ENCODE measurements at regions not wholly inside any gene's neighbourhood (a gene's known extent, or its start where the extent isn't known, plus 50 kb on each side); places are given as distances from the start of the nearest gene placed in this dataset.
"Not testable (repeated sequence)": the region's sequence is repeated elsewhere in the genome, so short reads cannot be mapped to it uniquely, and the experiment has no call there.

GRCh38 chr11:133657054-133657453 is 124.8 kb upstream of the OPCML start:
- Mint-ChIP-seq H3K9me3 (peaks cover 13% of the 10 kb centered on the region), H3K4me1 (no peaks in the 10 kb centered on the region), H3K36me3 (ENCODE audit: low read depth) (no peaks in the 10 kb centered on the region), H3K27me3 (no peaks in the 10 kb centered on the region), H3K4me3 (no peak overlapping the region), H3K27ac (no peak overlapping the region)
- no peak for DNase-seq
- no peak for ATAC-seq

GRCh38 chr11:133656082-133656635 is 123.9 kb upstream of the OPCML start:
- H3K27me3 Mint-ChIP-seq = no peaks in the 10 kb centered on the region
- DNase-seq = no peak
- peaks cover 13% of the 10 kb centered on the region for H3K9me3 Mint-ChIP-seq
- H3K4me3 Mint-ChIP-seq = no peak overlapping the region
- no peak for ATAC-seq
- H3K4me1 Mint-ChIP-seq = no peaks in the 10 kb centered on the region
- no peak overlapping the region for H3K27ac Mint-ChIP-seq
- no peaks in the 10 kb centered on the region for H3K36me3 Mint-ChIP-seq (ENCODE audit: low read depth)

- peaks cover 11% of the 10 kb centered on the region for H3K9me3 Mint-ChIP-seq
- H3K4me1 Mint-ChIP-seq = no peaks in the 10 kb centered on the region
- DNase-seq = no peak
- H3K36me3 Mint-ChIP-seq (ENCODE audit: low read depth) = no peaks in the 10 kb centered on the region
- H3K27me3 Mint-ChIP-seq = no peaks in the 10 kb centered on the region
- H3K4me3 Mint-ChIP-seq = no peak overlapping the region
- H3K27ac Mint-ChIP-seq = no peak overlapping the region
- ATAC-seq = no peak
Observed at GRCh38 chr11:133654630-133655212, 122.4 kb upstream of the OPCML start.

- H3K4me1 Mint-ChIP-seq = no peaks in the 10 kb centered on the region
- no peak for ATAC-seq
- H3K27ac Mint-ChIP-seq = no peak overlapping the region
- peaks cover 9% of the 10 kb centered on the region for H3K9me3 Mint-ChIP-seq
- no peak overlapping the region for H3K4me3 Mint-ChIP-seq
- H3K27me3 Mint-ChIP-seq = no peaks in the 10 kb centered on the region
- no peaks in the 10 kb centered on the region for H3K36me3 Mint-ChIP-seq (ENCODE audit: low read depth)
- no peak for DNase-seq
Observed at GRCh38 chr11:133653336-133653735, 121.0 kb upstream of the OPCML start.

GRCh38 chr11:133650082-133650481 is 117.8 kb upstream of the OPCML start:
- H3K4me1 Mint-ChIP-seq = no peaks in the 10 kb centered on the region
- no peak overlapping the region for H3K27ac Mint-ChIP-seq
- no peak for DNase-seq
- no peaks in the 10 kb centered on the region for H3K36me3 Mint-ChIP-seq (ENCODE audit: low read depth)
- no peak overlapping the region for H3K4me3 Mint-ChIP-seq
- ATAC-seq = no peak
- H3K27me3 Mint-ChIP-seq = no peaks in the 10 kb centered on the region
- peaks cover 6% of the 10 kb centered on the region for H3K9me3 Mint-ChIP-seq

GRCh38 chr11:133649040-133649439 is 116.7 kb upstream of the OPCML start:
- Mint-ChIP-seq H3K4me3 (no peak overlapping the region), H3K27ac (no peak overlapping the region), H3K9me3 (peaks cover 6% of the 10 kb centered on the region), H3K4me1 (no peaks in the 10 kb centered on the region), H3K36me3 (ENCODE audit: low read depth) (no peaks in the 10 kb centered on the region), H3K27me3 (no peaks in the 10 kb centered on the region)
- no peak for DNase-seq
- ATAC-seq = no peak

GRCh38 chr11:133639408-133639807 is 107.1 kb upstream of the OPCML start:
- no peaks in the 10 kb centered on the region for H3K4me1 Mint-ChIP-seq
- DNase-seq = no peak
- H3K9me3 Mint-ChIP-seq = no peaks in the 10 kb centered on the region
- ATAC-seq = no peak
- no peak overlapping the region for H3K27ac Mint-ChIP-seq
- no peak overlapping the region for H3K4me3 Mint-ChIP-seq
- H3K27me3 Mint-ChIP-seq = no peaks in the 10 kb centered on the region
- H3K36me3 Mint-ChIP-seq (ENCODE audit: low read depth) = no peaks in the 10 kb centered on the region

- DNase-seq = no peak
- Mint-ChIP-seq H3K27me3 (no peaks in the 10 kb centered on the region), H3K4me1 (no peaks in the 10 kb centered on the region)
Observed at GRCh38 chr11:133638921-133639320, 106.6 kb upstream of the OPCML start.

GRCh38 chr11:133636711-133637355 is 104.5 kb upstream of the OPCML start:
- ATAC-seq = no peak
- DNase-seq = no peak
- H3K9me3 Mint-ChIP-seq = no peaks in the 10 kb centered on the region
- no peaks in the 10 kb centered on the region for H3K4me1 Mint-ChIP-seq
- no peaks in the 10 kb centered on the region for H3K27me3 Mint-ChIP-seq
- H3K4me3 Mint-ChIP-seq = no peak overlapping the region
- no peaks in the 10 kb centered on the region for H3K36me3 Mint-ChIP-seq (ENCODE audit: low read depth)
- H3K27ac Mint-ChIP-seq = no peak overlapping the region

More at GRCh38 chr11:133638921-133639320, 106.6 kb upstream of the OPCML start:
- Mint-ChIP-seq H3K27ac (no peak overlapping the region), H3K4me3 (no peak overlapping the region), H3K36me3 (ENCODE audit: low read depth) (no peaks in the 10 kb centered on the region), H3K9me3 (no peaks in the 10 kb centered on the region)
- ATAC-seq = no peak

GRCh38 chr11:133635244-133635739 is 103.0 kb upstream of the OPCML start:
- DNase-seq (no peak), ATAC-seq (no peak)
- H3K36me3 Mint-ChIP-seq (ENCODE audit: low read depth) = no peaks in the 10 kb centered on the region
- no peaks in the 10 kb centered on the region for H3K27me3 Mint-ChIP-seq
- no peaks in the 10 kb centered on the region for H3K4me1 Mint-ChIP-seq
- H3K9me3 Mint-ChIP-seq = no peaks in the 10 kb centered on the region
- no peak overlapping the region for H3K4me3 Mint-ChIP-seq
- no peak overlapping the region for H3K27ac Mint-ChIP-seq

GRCh38 chr11:133628371-133628770 is 96.1 kb upstream of the OPCML start:
- not testable (repeated sequence) for H3K9me3 Mint-ChIP-seq; H3K4me3 Mint-ChIP-seq; H3K4me1 Mint-ChIP-seq; ATAC-seq; H3K36me3 Mint-ChIP-seq (ENCODE audit: low read depth); H3K27ac Mint-ChIP-seq; H3K27me3 Mint-ChIP-seq; DNase-seq

- Mint-ChIP-seq H3K36me3 (ENCODE audit: low read depth) (no peaks in the 10 kb centered on the region), H3K27ac (no peak overlapping the region), H3K4me3 (no peak overlapping the region), H3K9me3 (peaks cover 16% of the 10 kb centered on the region), H3K27me3 (no peaks in the 10 kb centered on the region), H3K4me1 (no peaks in the 10 kb centered on the region)
- DNase-seq (no peak), ATAC-seq (no peak)
Observed at GRCh38 chr11:133621611-133622010, 89.3 kb upstream of the OPCML start.

- no peaks in the 10 kb centered on the region for H3K27me3 Mint-ChIP-seq
- no peaks in the 10 kb centered on the region for H3K36me3 Mint-ChIP-seq (ENCODE audit: low read depth)
- H3K9me3 Mint-ChIP-seq = peaks cover 23% of the 10 kb centered on the region
- ATAC-seq (no peak), DNase-seq (no peak)
- no peak overlapping the region for H3K27ac Mint-ChIP-seq
- no peak overlapping the region for H3K4me3 Mint-ChIP-seq
- no peaks in the 10 kb centered on the region for H3K4me1 Mint-ChIP-seq
Observed at GRCh38 chr11:133619973-133620372, 87.7 kb upstream of the OPCML start.

GRCh38 chr11:133619397-133619796 is 87.1 kb upstream of the OPCML start:
- no peak overlapping the region for H3K4me3 Mint-ChIP-seq
- H3K4me1 Mint-ChIP-seq = no peaks in the 10 kb centered on the region
- ATAC-seq (no peak), DNase-seq (no peak)
- no peak overlapping the region for H3K27ac Mint-ChIP-seq
- peaks cover 23% of the 10 kb centered on the region for H3K9me3 Mint-ChIP-seq
- no peaks in the 10 kb centered on the region for H3K36me3 Mint-ChIP-seq (ENCODE audit: low read depth)
- no peaks in the 10 kb centered on the region for H3K27me3 Mint-ChIP-seq

- DNase-seq (no peak), ATAC-seq (no peak)
- H3K4me3 Mint-ChIP-seq = no peak overlapping the region
- no peaks in the 10 kb centered on the region for H3K36me3 Mint-ChIP-seq (ENCODE audit: low read depth)
- H3K9me3 Mint-ChIP-seq = peaks cover 27% of the 10 kb centered on the region
- H3K27me3 Mint-ChIP-seq = no peaks in the 10 kb centered on the region
- H3K27ac Mint-ChIP-seq = no peak overlapping the region
- no peaks in the 10 kb centered on the region for H3K4me1 Mint-ChIP-seq
Observed at GRCh38 chr11:133618544-133618943, 86.2 kb upstream of the OPCML start.

Measured in activated naive CD8-positive, alpha-beta T cell treated with anti-CD3 and anti-CD28 coated beads, Interleukin-2, amount 50 U/mL, for 24 hours (primary cell).